ENCODE measurements at regions not wholly inside any gene's neighbourhood (a gene's known extent, or its start where the extent isn't known, plus 50 kb on each side); places are given as distances from the start of the nearest gene placed in this dataset.
"Not testable (repeated sequence)": the region's sequence is repeated elsewhere in the genome, so short reads cannot be mapped to it uniquely, and the experiment has no call there.

GRCh38 chr17:30686538-30687479 lies 137.7 kb downstream of the CRLF3 start:
- not testable (repeated sequence) for DNase-seq (ENCODE audit: low read depth)

- DNase-seq (ENCODE audit: low read depth), result not testable (repeated sequence)
Observed at GRCh38 chr17:30682280-30682679, 142.2 kb downstream of the CRLF3 start.

- DNase-seq (ENCODE audit: low read depth), result not testable (repeated sequence)
Observed at GRCh38 chr17:30680681-30681080, 143.8 kb downstream of the CRLF3 start.

- DNase-seq (ENCODE audit: low read depth), result no peak
Observed at GRCh38 chr17:30677550-30678249, 146.8 kb downstream of the CRLF3 start.

- not testable (repeated sequence) for DNase-seq (ENCODE audit: low read depth)
Observed at GRCh38 chr17:30675777-30676492, 148.6 kb downstream of the CRLF3 start.

GRCh38 chr17:30669217-30669649 lies 155.3 kb downstream of the CRLF3 start:
- not testable (repeated sequence) for DNase-seq (ENCODE audit: low read depth)

GRCh38 chr17:30668360-30669181 lies 155.9 kb downstream of the CRLF3 start:
- not testable (repeated sequence) for DNase-seq (ENCODE audit: low read depth)

- DNase-seq (ENCODE audit: low read depth), result peak; percentile 85
Observed at GRCh38 chr17:30667657-30668359, 156.7 kb downstream of the CRLF3 start.

GRCh38 chr17:30666838-30667656 lies 157.4 kb downstream of the CRLF3 start:
- DNase-seq (ENCODE audit: low read depth), result not testable (repeated sequence)

- not testable (repeated sequence) for DNase-seq (ENCODE audit: low read depth)
Observed at GRCh38 chr17:30663727-30664455, 160.6 kb downstream of the CRLF3 start.

- not testable (repeated sequence) for DNase-seq (ENCODE audit: low read depth)
Observed at GRCh38 chr17:30657148-30657547, 167.3 kb downstream of the CRLF3 start.

- DNase-seq (ENCODE audit: low read depth), result not testable (repeated sequence)
Observed at GRCh38 chr17:30653038-30653437, 171.5 kb downstream of the CRLF3 start.

- not testable (repeated sequence) for DNase-seq (ENCODE audit: low read depth)
Observed at GRCh38 chr17:30650149-30650548, 172.9 kb downstream of the GOSR1 start.

GRCh38 chr17:30648015-30648620 lies 170.9 kb downstream of the GOSR1 start:
- DNase-seq (ENCODE audit: low read depth), result not testable (repeated sequence)

GRCh38 chr17:30645875-30646274 lies 168.7 kb downstream of the GOSR1 start:
- DNase-seq (ENCODE audit: low read depth), result not testable (repeated sequence)

GRCh38 chr17:30644713-30645112 lies 167.5 kb downstream of the GOSR1 start:
- DNase-seq (ENCODE audit: low read depth), result not testable (repeated sequence)

- DNase-seq (ENCODE audit: low read depth), result not testable (repeated sequence)
Observed at GRCh38 chr17:30644287-30644686, 167.1 kb downstream of the GOSR1 start.

GRCh38 chr17:30641428-30641827 lies 164.2 kb downstream of the GOSR1 start:
- DNase-seq (ENCODE audit: low read depth), result not testable (repeated sequence)
